ENCODE measurements at regions not wholly inside any gene's neighbourhood (a gene's known extent, or its start where the extent isn't known, plus 50 kb on each side); places are given as distances from the start of the nearest gene placed in this dataset.
"Not testable (repeated sequence)": the region's sequence is repeated elsewhere in the genome, so short reads cannot be mapped to it uniquely, and the experiment has no call there.

GRCh38 chr5:10023494-10023893, 226.2 kb downstream of the ATPSCKMT start:
- POLR2A ChIA-PET: no interaction called here

GRCh38 chr5:10021248-10021647, 228.4 kb downstream of the ATPSCKMT start:
- H3K36me3 ChIP-seq (ENCODE audit: control insufficient read depth, insufficient read depth, low read length): no peaks in the 10 kb centered on the region
- CTCF ChIA-PET: no interaction called here
- POLR2A ChIA-PET: no interaction called here

More at GRCh38 chr5:10023494-10023893, 226.2 kb downstream of the ATPSCKMT start:
- CTCF ChIA-PET: no interaction called here
- no peak overlapping the region for H3K4me3 ChIP-seq (ENCODE audit: low read depth, low read length)
- H3K27me3 ChIP-seq (ENCODE audit: control insufficient read depth, insufficient read depth, low read length): no peaks in the 10 kb centered on the region
- DNase-seq (ENCODE audit: low read depth): no peak
- TF ChIP-seq CTCF (IDR thresholded peaks at IDR 0.05; ENCODE audit: insufficient read depth, low read depth, low read length): no peak
- no peaks in the 10 kb centered on the region for H3K36me3 ChIP-seq (ENCODE audit: control insufficient read depth, insufficient read depth, low read length)

GRCh38 chr5:10019236-10019635, 230.5 kb downstream of the ATPSCKMT start:
- TF ChIP-seq CTCF (IDR thresholded peaks at IDR 0.05; ENCODE audit: insufficient read depth, low read depth, low read length): no peak
- no peaks in the 10 kb centered on the region for H3K27me3 ChIP-seq (ENCODE audit: control insufficient read depth, insufficient read depth, low read length)
- POLR2A ChIA-PET: no interaction called here
- no peak overlapping the region for H3K4me3 ChIP-seq (ENCODE audit: low read depth, low read length)
- no peaks in the 10 kb centered on the region for H3K36me3 ChIP-seq (ENCODE audit: control insufficient read depth, insufficient read depth, low read length)
- CTCF ChIA-PET: interaction anchor here (1.0 kb wide), 1 partner anchor 11 kb away, joined by 4 read pairs; no protein-coding TSS in a partner anchor
- DNase-seq (ENCODE audit: low read depth): no peak

More at GRCh38 chr5:10021248-10021647, 228.4 kb downstream of the ATPSCKMT start:
- H3K27me3 ChIP-seq (ENCODE audit: control insufficient read depth, insufficient read depth, low read length): no peaks in the 10 kb centered on the region
- TF ChIP-seq CTCF (IDR thresholded peaks at IDR 0.05; ENCODE audit: insufficient read depth, low read depth, low read length): no peak
- no peak for DNase-seq (ENCODE audit: low read depth)
- no peak overlapping the region for H3K4me3 ChIP-seq (ENCODE audit: low read depth, low read length)

GRCh38 chr5:10018201-10019069, 231.3 kb downstream of the ATPSCKMT start:
- DNase-seq (ENCODE audit: low read depth): peak; percentile 76
- no peaks in the 10 kb centered on the region for H3K27me3 ChIP-seq (ENCODE audit: control insufficient read depth, insufficient read depth, low read length)
- no peak for TF ChIP-seq CTCF (IDR thresholded peaks at IDR 0.05; ENCODE audit: insufficient read depth, low read depth, low read length)
- H3K4me3 ChIP-seq (ENCODE audit: low read depth, low read length): no peak overlapping the region
- ChIA-PET CTCF (interaction anchor here (0.5 to 1.0 kb wide), 2 partner anchors 12 to 459 kb away, joined by 3 to 4 read pairs; no protein-coding TSS in a partner anchor), POLR2A (no interaction called here)
- H3K36me3 ChIP-seq (ENCODE audit: control insufficient read depth, insufficient read depth, low read length): no peaks in the 10 kb centered on the region

- no peak for DNase-seq (ENCODE audit: low read depth)
- no peaks in the 10 kb centered on the region for H3K36me3 ChIP-seq (ENCODE audit: control insufficient read depth, insufficient read depth, low read length)
- H3K27me3 ChIP-seq (ENCODE audit: control insufficient read depth, insufficient read depth, low read length): no peaks in the 10 kb centered on the region
- ChIA-PET CTCF (interaction anchor here (0.5 to 1.1 kb wide), 2 partner anchors 15 to 458 kb away, joined by 3 read pairs; no protein-coding TSS in a partner anchor), POLR2A (no interaction called here)
- no peak for TF ChIP-seq CTCF (IDR thresholded peaks at IDR 0.05; ENCODE audit: insufficient read depth, low read depth, low read length)
- H3K4me3 ChIP-seq (ENCODE audit: low read depth, low read length): no peak overlapping the region
Measured at GRCh38 chr5:10017786-10018185, 231.9 kb downstream of the ATPSCKMT start.

GRCh38 chr5:10016559-10016958, 233.1 kb downstream of the ATPSCKMT start:
- CTCF ChIA-PET: interaction anchor here (1.0 kb wide), 1 partner anchor 14 kb away, joined by 3 read pairs; no protein-coding TSS in a partner anchor

GRCh38 chr5:10015681-10016080, 234.0 kb downstream of the ATPSCKMT start:
- H3K36me3 ChIP-seq (ENCODE audit: control insufficient read depth, insufficient read depth, low read length); POLR2A ChIA-PET; H3K27me3 ChIP-seq (ENCODE audit: control insufficient read depth, insufficient read depth, low read length); H3K4me3 ChIP-seq (ENCODE audit: low read depth, low read length); DNase-seq (ENCODE audit: low read depth): not testable (repeated sequence)
- CTCF ChIA-PET: interaction anchor here (1.0 kb wide), 1 partner anchor 15 kb away, joined by 3 read pairs; no protein-coding TSS in a partner anchor

More at GRCh38 chr5:10016559-10016958, 233.1 kb downstream of the ATPSCKMT start:
- H3K27me3 ChIP-seq (ENCODE audit: control insufficient read depth, insufficient read depth, low read length); H3K4me3 ChIP-seq (ENCODE audit: low read depth, low read length); H3K36me3 ChIP-seq (ENCODE audit: control insufficient read depth, insufficient read depth, low read length); POLR2A ChIA-PET; DNase-seq (ENCODE audit: low read depth): not testable (repeated sequence)
